ENCODE measurements at regions not wholly inside any gene's neighbourhood (a gene's known extent, or its start where the extent isn't known, plus 50 kb on each side); places are given as distances from the start of the nearest gene placed in this dataset.

GRCh38 chr4:116449764-116450163 is 635.6 kb downstream of the TRAM1L1 start:
- Histone ChIP-seq H3K36me3 (ENCODE audit: control insufficient read depth, insufficient read depth, low read length) (no peaks in the 10 kb centered on the region), H3K4me3 (ENCODE audit: low read depth in 2 of 2, low read length in 2 of 2) (no peak overlapping the region), H3K27me3 (ENCODE audit: control insufficient read depth, insufficient read depth, low read length) (no peaks in the 10 kb centered on the region), H3K9me3 (ENCODE audit: control insufficient read depth, insufficient read depth, low read depth, low read length) (no peaks in the 10 kb centered on the region), H3K4me1 (ENCODE audit: control insufficient read depth, insufficient read depth, low read length) (no peaks in the 10 kb centered on the region), H3K27ac (ENCODE audit: low read length) (no peak overlapping the region)
- intact Hi-C loops (cut with micrococcal nuclease; ENCODE audit: unreplicated experiment): no loop called here
- in situ Hi-C loops (cut with HindIII; ENCODE audit: low pct_unique_long_range_greater_than_20kb, low sequenced_read_pairs): no loop called here
- POLR2A ChIA-PET: interaction anchor here (0.7 kb wide), 1 partner anchor 37 kb away, joined by 4 read pairs; no protein-coding TSS in a partner anchor
- TF ChIP-seq CTCF (IDR thresholded peaks at IDR 0.05) (no peak), REST (IDR thresholded peaks at IDR 0.05; ENCODE audit: insufficient read depth in 1 of 2, low read depth in 2 of 2, low read length in 1 of 2) (no peak), POLR2AphosphoS5 (IDR thresholded peaks at IDR 0.05; ENCODE audit: low read depth, low read length) (no peak), TCF7L2 (IDR thresholded peaks at IDR 0.05; ENCODE audit: low read depth, low read length) (no peak), SIN3A (IDR thresholded peaks at IDR 0.05; ENCODE audit: borderline replicate concordance, insufficient read depth, low read depth, low read length) (no peak)
- DNase-seq (ENCODE audit: low read depth, low spot score) (no peak), ATAC-seq (no peak)
- CTCF ChIA-PET: no interaction called here
- no TSS peak for BruUV-seq (replicated peaks)

GRCh38 chr4:116444117-116444516 is 641.3 kb downstream of the TRAM1L1 start:
- no peaks in the 10 kb centered on the region for H3K9me3 ChIP-seq (ENCODE audit: control insufficient read depth, insufficient read depth, low read depth, low read length)
- H3K4me1 ChIP-seq (ENCODE audit: control insufficient read depth, insufficient read depth, low read length): no peaks in the 10 kb centered on the region
- no peak overlapping the region for H3K27ac ChIP-seq (ENCODE audit: low read length)
- intact Hi-C loops (cut with micrococcal nuclease; ENCODE audit: unreplicated experiment) (no loop called here), in situ Hi-C loops (cut with HindIII; ENCODE audit: low pct_unique_long_range_greater_than_20kb, low sequenced_read_pairs) (no loop called here)
- DNase-seq (ENCODE audit: low read depth, low spot score) (no peak), ATAC-seq (no peak)
- no TSS peak for BruUV-seq (replicated peaks)
- TF ChIP-seq TCF7L2 (IDR thresholded peaks at IDR 0.05; ENCODE audit: low read depth, low read length) (no peak), SIN3A (IDR thresholded peaks at IDR 0.05; ENCODE audit: borderline replicate concordance, insufficient read depth, low read depth, low read length) (no peak), POLR2AphosphoS5 (IDR thresholded peaks at IDR 0.05; ENCODE audit: low read depth, low read length) (no peak), REST (IDR thresholded peaks at IDR 0.05; ENCODE audit: insufficient read depth in 1 of 2, low read depth in 2 of 2, low read length in 1 of 2) (no peak), CTCF (IDR thresholded peaks at IDR 0.05) (no peak)
- CTCF ChIA-PET: no interaction called here
- POLR2A ChIA-PET: no interaction called here
- no peaks in the 10 kb centered on the region for H3K27me3 ChIP-seq (ENCODE audit: control insufficient read depth, insufficient read depth, low read length)
- H3K4me3 ChIP-seq (ENCODE audit: low read depth in 2 of 2, low read length in 2 of 2): no peak overlapping the region
- no peaks in the 10 kb centered on the region for H3K36me3 ChIP-seq (ENCODE audit: control insufficient read depth, insufficient read depth, low read length)
